ENCODE measurements at regions not wholly inside any gene's neighbourhood (a gene's known extent, or its start where the extent isn't known, plus 50 kb on each side); places are given as distances from the start of the nearest gene placed in this dataset.

DNA sequence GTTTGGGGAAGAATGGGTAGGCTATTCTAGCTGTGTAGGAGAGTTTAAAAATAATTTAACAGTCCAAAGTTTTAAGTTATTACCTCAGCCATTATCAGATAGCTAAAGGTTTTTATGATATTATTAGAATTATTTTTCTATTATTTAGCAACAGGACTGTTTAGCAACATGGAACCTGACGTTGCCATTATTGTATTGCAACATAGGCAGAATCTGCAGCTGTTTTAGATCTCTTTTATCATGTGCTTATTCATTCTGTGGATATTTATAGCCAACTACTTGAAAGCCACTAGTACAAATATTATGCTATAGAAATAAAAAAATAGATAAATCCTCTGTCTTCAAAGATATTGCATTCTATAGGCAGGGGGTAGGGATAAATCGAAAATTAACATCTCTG is 382.0 kb upstream of the TRAM1L1 start:
- no TSS peak for BruUV-seq (replicated peaks)
- Mint-ChIP-seq H3K36me3 (ENCODE audit: insufficient read depth, unreplicated experiment) (no peaks in the 10 kb centered on the region), H3K4me1 (ENCODE audit: low read depth, unreplicated experiment) (no peaks in the 10 kb centered on the region), H3K9me3 (ENCODE audit: unreplicated experiment) (no peaks in the 10 kb centered on the region), H3K27ac (ENCODE audit: unreplicated experiment) (no peak overlapping the region), H3K27me3 (ENCODE audit: insufficient read depth, unreplicated experiment) (peaks cover 6% of the 10 kb centered on the region), H3K4me3 (ENCODE audit: unreplicated experiment) (no peak overlapping the region)
- H3K4me3 ChIP-seq (ENCODE audit: low read depth, low read length), result no peak overlapping the region
- no peak for DNase-seq
- intact Hi-C loops (cut with micrococcal nuclease; ENCODE audit: unreplicated experiment), result no loop called here
- H3K9me3 ChIP-seq, result no peaks in the 10 kb centered on the region
- no peaks in the 10 kb centered on the region for H3K36me3 ChIP-seq (ENCODE audit: control insufficient read depth, insufficient read depth, low read length)
- CTCF ChIA-PET, result no interaction called here
- POLR2A ChIA-PET, result no interaction called here
- TF ChIP-seq, protein P1, sequence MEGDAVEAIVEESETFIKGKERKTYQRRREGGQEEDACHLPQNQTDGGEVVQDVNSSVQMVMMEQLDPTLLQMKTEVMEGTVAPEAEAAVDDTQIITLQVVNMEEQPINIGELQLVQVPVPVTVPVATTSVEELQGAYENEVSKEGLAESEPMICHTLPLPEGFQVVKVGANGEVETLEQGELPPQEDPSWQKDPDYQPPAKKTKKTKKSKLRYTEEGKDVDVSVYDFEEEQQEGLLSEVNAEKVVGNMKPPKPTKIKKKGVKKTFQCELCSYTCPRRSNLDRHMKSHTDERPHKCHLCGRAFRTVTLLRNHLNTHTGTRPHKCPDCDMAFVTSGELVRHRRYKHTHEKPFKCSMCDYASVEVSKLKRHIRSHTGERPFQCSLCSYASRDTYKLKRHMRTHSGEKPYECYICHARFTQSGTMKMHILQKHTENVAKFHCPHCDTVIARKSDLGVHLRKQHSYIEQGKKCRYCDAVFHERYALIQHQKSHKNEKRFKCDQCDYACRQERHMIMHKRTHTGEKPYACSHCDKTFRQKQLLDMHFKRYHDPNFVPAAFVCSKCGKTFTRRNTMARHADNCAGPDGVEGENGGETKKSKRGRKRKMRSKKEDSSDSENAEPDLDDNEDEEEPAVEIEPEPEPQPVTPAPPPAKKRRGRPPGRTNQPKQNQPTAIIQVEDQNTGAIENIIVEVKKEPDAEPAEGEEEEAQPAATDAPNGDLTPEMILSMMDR (IDR thresholded peaks at IDR 0.05; ENCODE audit: insufficient read depth in 1 of 2, low read depth in 1 of 2, low read length in 1 of 2, severe bottlenecking in 1 of 2, unreplicated experiment in 1 of 2), result no peak
- no peaks in the 10 kb centered on the region for H3K4me1 ChIP-seq
- H3K27me3 ChIP-seq (replicated peaks; ENCODE audit: control insufficient read depth, insufficient read depth, low read length), result no peaks in the 10 kb centered on the region

DNA sequence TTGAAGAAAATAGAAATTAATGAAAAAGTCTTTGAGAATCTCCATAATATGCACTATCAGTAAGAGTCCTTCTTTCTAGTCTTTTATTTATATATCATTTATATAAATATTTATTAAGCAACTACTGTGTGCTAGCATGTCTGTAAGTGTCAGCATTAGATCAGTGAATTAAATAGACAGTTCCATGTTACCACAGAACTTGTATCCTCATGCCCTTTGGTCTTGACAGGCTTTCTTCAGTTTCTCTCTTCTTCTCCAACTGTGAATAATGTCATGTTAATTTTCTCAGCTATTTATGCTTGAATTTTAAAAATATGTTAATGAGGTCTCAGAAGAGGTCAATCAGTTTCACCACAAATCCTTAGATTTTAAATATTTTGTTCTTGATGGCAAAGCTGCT is 389.6 kb upstream of the TRAM1L1 start:
- Mint-ChIP-seq H3K27ac (ENCODE audit: unreplicated experiment) (no peak overlapping the region), H3K36me3 (ENCODE audit: insufficient read depth, unreplicated experiment) (no peaks in the 10 kb centered on the region), H3K4me3 (ENCODE audit: unreplicated experiment) (no peak overlapping the region), H3K27me3 (ENCODE audit: insufficient read depth, unreplicated experiment) (no peaks in the 10 kb centered on the region), H3K9me3 (ENCODE audit: unreplicated experiment) (no peaks in the 10 kb centered on the region), H3K4me1 (ENCODE audit: low read depth, unreplicated experiment) (no peaks in the 10 kb centered on the region)
- CTCF ChIA-PET, result no interaction called here
- POLR2A ChIA-PET, result no interaction called here
- TF ChIP-seq, protein P1 (IDR thresholded peaks at IDR 0.05; ENCODE audit: insufficient read depth in 1 of 2, low read depth in 1 of 2, low read length in 1 of 2, severe bottlenecking in 1 of 2, unreplicated experiment in 1 of 2), result no peak
- H3K36me3 ChIP-seq (ENCODE audit: control insufficient read depth, insufficient read depth, low read length), result no peaks in the 10 kb centered on the region
- intact Hi-C loops (cut with micrococcal nuclease; ENCODE audit: unreplicated experiment), result no loop called here
- H3K27me3 ChIP-seq (replicated peaks; ENCODE audit: control insufficient read depth, insufficient read depth, low read length), result no peaks in the 10 kb centered on the region
- DNase-seq, result no peak
- no peak overlapping the region for H3K4me3 ChIP-seq (ENCODE audit: low read depth, low read length)
- no TSS peak for BruUV-seq (replicated peaks)
- H3K9me3 ChIP-seq, result no peaks in the 10 kb centered on the region
- no peaks in the 10 kb centered on the region for H3K4me1 ChIP-seq

DNA sequence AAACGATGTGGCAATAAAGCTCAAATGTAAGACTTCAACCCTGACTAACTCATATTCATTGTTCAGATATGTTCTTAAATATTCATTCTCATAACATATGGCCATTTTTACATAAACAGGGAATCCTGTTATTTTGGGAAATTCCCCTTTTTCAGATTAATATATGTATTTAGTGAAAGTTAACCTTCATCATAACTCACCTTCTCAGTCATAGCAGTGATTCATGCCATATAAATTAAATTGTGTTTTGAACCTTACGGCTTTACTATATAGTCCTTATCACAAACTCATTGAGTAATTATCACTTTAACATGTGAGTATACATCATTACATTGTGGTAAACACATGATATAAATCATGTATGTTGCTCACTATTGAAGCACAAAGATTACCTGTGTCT is 392.5 kb upstream of the TRAM1L1 start:
- CTCF ChIA-PET, result no interaction called here
- no peaks in the 10 kb centered on the region for H3K9me3 ChIP-seq
- no peaks in the 10 kb centered on the region for H3K9me3 Mint-ChIP-seq (ENCODE audit: unreplicated experiment)
- BruUV-seq (replicated peaks), result no TSS peak
- POLR2A ChIA-PET, result no interaction called here
- H3K4me1 ChIP-seq, result no peaks in the 10 kb centered on the region
- no peak overlapping the region for H3K4me3 ChIP-seq (ENCODE audit: low read depth, low read length)
- H3K4me3 Mint-ChIP-seq (ENCODE audit: unreplicated experiment), result no peak overlapping the region
- no peaks in the 10 kb centered on the region for H3K27me3 ChIP-seq (replicated peaks; ENCODE audit: control insufficient read depth, insufficient read depth, low read length)
- no peaks in the 10 kb centered on the region for H3K36me3 ChIP-seq (ENCODE audit: control insufficient read depth, insufficient read depth, low read length)
- DNase-seq, result no peak
- intact Hi-C loops (cut with micrococcal nuclease; ENCODE audit: unreplicated experiment), result no loop called here
- H3K4me1 Mint-ChIP-seq (ENCODE audit: low read depth, unreplicated experiment), result no peaks in the 10 kb centered on the region
- no peaks in the 10 kb centered on the region for H3K36me3 Mint-ChIP-seq (ENCODE audit: insufficient read depth, unreplicated experiment)
- H3K27me3 Mint-ChIP-seq (ENCODE audit: insufficient read depth, unreplicated experiment), result no peaks in the 10 kb centered on the region
- TF ChIP-seq, protein P1 (IDR thresholded peaks at IDR 0.05; ENCODE audit: insufficient read depth in 1 of 2, low read depth in 1 of 2, low read length in 1 of 2, severe bottlenecking in 1 of 2, unreplicated experiment in 1 of 2), result no peak
- H3K27ac Mint-ChIP-seq (ENCODE audit: unreplicated experiment), result no peak overlapping the region
